ENCODE measurements at regions not wholly inside any gene's neighbourhood (a gene's known extent, or its start where the extent isn't known, plus 50 kb on each side); places are given as distances from the start of the nearest gene placed in this dataset.

- no peaks in the 10 kb centered on the region for H3K27me3 ChIP-seq (ENCODE audit: control insufficient read depth in 2 of 2, insufficient read depth in 2 of 2, low read length in 2 of 2)
- no peaks in the 10 kb centered on the region for H3K79me2 ChIP-seq (ENCODE audit: control insufficient read depth, insufficient read depth, low read length)
- H3K27ac ChIP-seq (ENCODE audit: insufficient read depth, low read depth, low read length), result no peak overlapping the region
- TF ChIP-seq CTCF (IDR thresholded peaks at IDR 0.05; ENCODE audit: extremely low read depth in 1 of 2, insufficient read depth in 1 of 2, low read depth in 1 of 2, low read length in 2 of 2) (no peak), FOS (IDR thresholded peaks at IDR 0.05; ENCODE audit: borderline replicate concordance, insufficient read depth, low read length) (no peak), EZH2 (IDR thresholded peaks at IDR 0.05; ENCODE audit: borderline replicate concordance, low read depth, low read length, severe bottlenecking) (no peak)
- no peaks in the 10 kb centered on the region for H3K9me1 ChIP-seq (replicated peaks; ENCODE audit: control insufficient read depth, extremely low read depth, insufficient read depth, low read length)
- H3K9me3 ChIP-seq (replicated peaks; ENCODE audit: control insufficient read depth, insufficient read depth, low read length), result no peaks in the 10 kb centered on the region
- no peaks in the 10 kb centered on the region for H4K20me1 ChIP-seq (replicated peaks; ENCODE audit: control insufficient read depth, extremely low read depth, insufficient read depth, low read length)
- FAIRE-seq (no peak), DNase-seq (ENCODE audit: low read depth, low spot score) (no peak)
- no peak overlapping the region for H3K4me3 ChIP-seq (replicated peaks in 1 of 3; ENCODE audit: insufficient read depth in 1 of 3, low read depth in 1 of 3, low read length in 3 of 3)
- no peaks in the 10 kb centered on the region for H3K4me1 ChIP-seq (ENCODE audit: control insufficient read depth, extremely low read depth, insufficient read depth, low read length)
- ChIA-PET CTCF (interaction anchor here (0.7 kb wide), 1 partner anchor 9 kb away, joined by 3 read pairs; no protein-coding TSS in a partner anchor), POLR2A (no interaction called here)
- dilution Hi-C loops (cut with MboI; ENCODE audit: extremely low pct_ligation_motif_present, low sequenced_read_pairs) (no loop called here), intact Hi-C loops (cut with micrococcal nuclease) (no loop called here)
- no peaks in the 10 kb centered on the region for H3K36me3 ChIP-seq (ENCODE audit: control insufficient read depth in 2 of 2, extremely low read depth in 1 of 2, insufficient read depth in 2 of 2, low read length in 2 of 2)
- no peak overlapping the region for H2AFZ ChIP-seq (ENCODE audit: low read depth, low read length)
- no peak overlapping the region for H3K9ac ChIP-seq (replicated peaks; ENCODE audit: extremely low read depth, insufficient read depth, low read length)
- BruUV-seq (replicated peaks), result no TSS peak
- H3K4me2 ChIP-seq (ENCODE audit: insufficient read depth, low read length), result no peak overlapping the region
Observed at GRCh38 chr6:113039005-113039404, 691.9 kb downstream of the RFPL4B start.

GRCh38 chr6:113047148-113047547 is 700.0 kb downstream of the RFPL4B start:
- H3K4me3 ChIP-seq (replicated peaks in 1 of 3; ENCODE audit: insufficient read depth in 1 of 3, low read depth in 1 of 3, low read length in 3 of 3), result no peak overlapping the region
- POLR2A ChIA-PET, result no interaction called here

More at GRCh38 chr6:113047148-113047547, 700.0 kb downstream of the RFPL4B start:
- Histone ChIP-seq H3K79me2 (ENCODE audit: control insufficient read depth, insufficient read depth, low read length) (no peaks in the 10 kb centered on the region), H2AFZ (ENCODE audit: low read depth, low read length) (no peak overlapping the region), H3K4me2 (ENCODE audit: insufficient read depth, low read length) (no peak overlapping the region), H3K27me3 (ENCODE audit: control insufficient read depth in 2 of 2, insufficient read depth in 2 of 2, low read length in 2 of 2) (no peaks in the 10 kb centered on the region), H4K20me1 (replicated peaks; ENCODE audit: control insufficient read depth, extremely low read depth, insufficient read depth, low read length) (no peaks in the 10 kb centered on the region), H3K4me1 (ENCODE audit: control insufficient read depth, extremely low read depth, insufficient read depth, low read length) (peaks cover 29% of the 10 kb centered on the region), H3K9ac (replicated peaks; ENCODE audit: extremely low read depth, insufficient read depth, low read length) (no peak overlapping the region), H3K9me1 (replicated peaks; ENCODE audit: control insufficient read depth, extremely low read depth, insufficient read depth, low read length) (no peaks in the 10 kb centered on the region), H3K9me3 (replicated peaks; ENCODE audit: control insufficient read depth, insufficient read depth, low read length) (no peaks in the 10 kb centered on the region), H3K36me3 (ENCODE audit: control insufficient read depth in 2 of 2, extremely low read depth in 1 of 2, insufficient read depth in 2 of 2, low read length in 2 of 2) (no peaks in the 10 kb centered on the region), H3K27ac (ENCODE audit: insufficient read depth, low read depth, low read length) (no peak overlapping the region)
- BruUV-seq (replicated peaks), result no TSS peak
- intact Hi-C loops (cut with micrococcal nuclease), result no loop called here
- TF ChIP-seq MYC (IDR thresholded peaks at IDR 0.05; ENCODE audit: low read depth, low read length) (no peak), MAX (IDR thresholded peaks at IDR 0.05; ENCODE audit: insufficient read depth, insufficient read length) (no peak), POLR2AphosphoS5 (IDR thresholded peaks at IDR 0.05; ENCODE audit: insufficient read depth, low read depth, low read length) (no peak), CTCF (IDR thresholded peaks at IDR 0.05; ENCODE audit: extremely low read depth in 1 of 2, insufficient read depth in 1 of 2, low read depth in 1 of 2, low read length in 2 of 2) (no peak), GATA2 (IDR thresholded peaks at IDR 0.05; ENCODE audit: insufficient read depth, insufficient read length, low read depth, low read length) (no peak), JUN (IDR thresholded peaks at IDR 0.05; ENCODE audit: borderline replicate concordance, insufficient read depth, insufficient read length, low read depth) (no peak), EZH2 (IDR thresholded peaks at IDR 0.05; ENCODE audit: borderline replicate concordance, low read depth, low read length, severe bottlenecking) (no peak), FOS (IDR thresholded peaks at IDR 0.05; ENCODE audit: borderline replicate concordance, insufficient read depth, low read length) (no peak), POLR2A (IDR thresholded peaks at IDR 0.05; ENCODE audit: low read depth, low read length) (no peak)
- dilution Hi-C loops (cut with MboI; ENCODE audit: extremely low pct_ligation_motif_present, low sequenced_read_pairs), result no loop called here
- CTCF ChIA-PET, result interaction anchor here (1.4 kb wide), 1 partner anchor 8 kb away, joined by 3 read pairs; no protein-coding TSS in a partner anchor
- DNase-seq (ENCODE audit: low read depth, low spot score) (no peak), FAIRE-seq (no peak)

All from endothelial cell of umbilical vein (primary cell).